DMS153 treated with DMSO at 0.1 percent for 48 hours (cell line): ENCODE measurements at regions not wholly inside any gene's neighbourhood (a gene's known extent, or its start where the extent isn't known, plus 50 kb on each side); places are given as distances from the start of the nearest gene placed in this dataset.
"Not testable (repeated sequence)": the region's sequence is repeated elsewhere in the genome, so short reads cannot be mapped to it uniquely, and the experiment has no call there.

Experiments used
- DNase-seq: peaks from one replicate; lab custom pipeline; 2025; ENCODE audit not compliant: unreplicated experiment; lab: John Stamatoyannopoulos, UW

DNA sequence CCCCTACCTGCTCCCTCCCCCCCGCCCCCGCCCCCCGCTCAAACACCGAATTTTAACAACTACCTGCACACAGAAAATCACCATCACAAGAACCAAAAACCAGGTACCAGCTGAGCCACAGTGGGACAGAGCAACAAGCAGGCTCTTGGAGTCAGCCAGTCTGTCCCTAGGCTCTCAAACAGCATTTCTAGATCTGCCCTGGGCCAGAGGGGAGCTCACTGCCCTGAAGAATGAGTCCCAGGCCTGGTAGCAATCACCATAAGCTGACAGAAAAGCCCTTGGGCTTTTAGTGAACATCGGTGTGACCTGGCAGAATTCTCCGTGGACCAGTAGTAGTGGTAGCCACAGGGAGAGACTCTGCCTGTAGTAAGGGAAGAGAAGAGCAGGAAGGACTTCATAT is 58.3 kb downstream of the C11orf87 start:
- DNase-seq, result no peak

- DNase-seq, result peak; percentile 95
Measured at GRCh38 chr11:109486129-109486528, 64.1 kb downstream of the C11orf87 start.

- no peak for DNase-seq
Measured at GRCh38 chr11:109490953-109491635, 69.1 kb downstream of the C11orf87 start.

DNA sequence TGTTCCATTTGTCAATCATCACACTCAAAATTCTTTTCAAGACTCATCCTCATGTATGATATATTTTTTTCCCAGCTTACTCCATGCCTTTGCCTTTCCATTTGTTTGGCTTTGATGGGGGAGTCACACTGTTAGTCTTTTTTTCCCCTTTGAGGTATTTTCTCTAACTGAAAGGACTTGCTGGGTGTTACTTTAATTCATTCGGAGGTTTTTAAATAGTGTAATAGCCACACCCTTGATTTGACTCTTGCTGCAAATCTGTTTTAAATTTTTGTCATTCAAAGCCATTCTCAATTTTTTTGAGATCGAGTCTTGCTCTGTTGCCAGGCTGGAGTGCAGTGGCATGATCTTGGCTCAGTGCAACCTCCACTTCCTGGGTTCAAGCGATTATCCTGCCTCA is 84.1 kb downstream of the C11orf87 start:
- DNase-seq, result no peak

- no peak for DNase-seq
Measured at GRCh38 chr11:109507331-109507730, 85.3 kb downstream of the C11orf87 start.

GRCh38 chr11:109507836-109508561 is 86.0 kb downstream of the C11orf87 start:
- DNase-seq, result no peak

DNA sequence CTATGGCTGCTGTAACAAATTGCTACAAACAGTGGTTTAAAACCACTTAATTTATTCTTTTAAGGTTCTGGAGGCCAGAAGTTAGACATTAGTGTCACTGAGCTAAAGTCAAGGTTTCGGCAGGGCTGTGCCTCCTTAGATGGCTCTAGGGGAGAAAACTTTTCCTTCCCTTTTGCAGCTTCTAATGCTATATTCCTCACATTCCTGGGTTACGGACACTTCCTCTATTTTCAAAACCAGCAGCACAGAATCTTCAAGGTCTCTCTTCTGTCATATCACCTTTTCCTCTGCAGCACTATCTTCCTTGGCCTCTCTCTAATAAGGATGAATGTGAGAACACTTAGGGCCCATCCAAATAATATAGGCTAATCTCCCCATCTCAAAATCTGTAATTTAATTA is 87.0 kb downstream of the C11orf87 start:
- no peak for DNase-seq

- no peak for DNase-seq
Measured at GRCh38 chr11:109510316-109510715, 88.3 kb downstream of the C11orf87 start.

DNA sequence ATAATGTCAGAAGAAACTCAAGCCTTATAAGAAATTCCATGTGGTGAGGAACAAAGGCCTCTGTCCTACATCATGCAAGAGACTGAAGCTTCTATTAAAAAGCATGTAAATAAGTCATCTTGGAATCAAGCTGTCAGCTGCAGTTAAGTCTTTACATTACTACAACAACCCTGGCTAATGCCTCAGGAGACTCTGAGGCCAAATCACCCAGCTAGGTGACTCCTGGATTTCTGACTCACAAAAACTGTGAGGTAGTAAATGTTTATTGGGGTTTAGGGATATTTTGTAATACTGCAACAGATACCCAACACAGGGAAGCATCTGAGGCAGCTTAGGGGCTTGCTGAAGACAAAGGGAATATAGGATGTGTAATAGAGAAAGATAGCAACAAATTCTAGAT is 89.6 kb downstream of the C11orf87 start:
- DNase-seq, result no peak

- DNase-seq, result no peak
Measured at GRCh38 chr11:109512249-109512648, 90.3 kb downstream of the C11orf87 start.

DNA sequence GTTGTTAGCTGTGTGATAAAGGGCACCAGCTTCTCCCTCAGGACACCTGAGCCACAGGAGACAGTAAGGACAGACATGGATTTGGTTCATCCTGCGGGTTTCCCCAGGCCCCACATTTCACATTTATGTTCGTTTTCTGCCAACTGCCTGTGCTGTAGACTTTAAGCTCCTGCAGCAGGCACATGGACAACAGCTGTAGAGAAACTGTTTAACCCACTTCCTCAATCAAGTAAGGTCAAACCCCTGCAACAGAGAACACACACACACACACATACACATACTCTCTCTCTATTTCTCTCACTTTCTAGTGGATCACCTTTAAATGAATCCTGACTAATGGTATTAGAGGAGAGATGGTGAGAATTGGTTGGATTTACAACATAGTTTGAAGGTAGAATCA is 90.7 kb downstream of the C11orf87 start:
- no peak for DNase-seq

DNA sequence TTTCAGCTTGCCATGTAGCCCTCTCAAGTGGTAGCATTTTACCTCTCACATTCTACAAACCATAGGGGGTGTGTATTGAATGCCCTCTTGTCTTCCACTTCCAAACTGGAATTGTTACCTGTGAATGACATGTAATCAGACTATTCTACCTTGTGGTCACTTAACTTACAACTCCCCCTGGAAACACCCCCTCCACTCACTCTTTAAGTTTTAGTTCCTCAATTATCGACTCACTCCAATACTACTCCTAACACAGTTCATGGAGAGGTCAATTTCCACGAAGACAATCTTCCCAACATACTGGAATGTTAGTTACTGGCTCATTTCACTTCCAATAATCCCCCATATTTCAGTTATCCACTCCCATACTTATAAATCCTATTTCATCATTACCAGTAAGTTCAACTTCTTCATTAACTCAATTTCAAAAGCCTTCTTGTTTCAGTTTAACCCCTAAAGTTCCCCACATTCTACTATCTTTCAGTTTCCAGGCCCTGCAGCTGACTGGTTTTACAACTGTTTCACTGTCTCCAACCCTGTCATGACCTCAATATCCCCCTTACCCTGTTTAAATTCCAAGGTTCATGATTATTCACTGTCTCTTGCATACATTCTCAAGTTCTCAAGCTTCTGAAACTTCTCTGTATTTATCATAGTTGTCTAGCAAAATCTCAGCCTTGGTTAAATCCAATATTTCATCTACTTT is 92.5 kb downstream of the C11orf87 start:
- no peak for DNase-seq

GRCh38 chr11:109519253-109519652 is 97.3 kb downstream of the C11orf87 start:
- no peak for DNase-seq

DNA sequence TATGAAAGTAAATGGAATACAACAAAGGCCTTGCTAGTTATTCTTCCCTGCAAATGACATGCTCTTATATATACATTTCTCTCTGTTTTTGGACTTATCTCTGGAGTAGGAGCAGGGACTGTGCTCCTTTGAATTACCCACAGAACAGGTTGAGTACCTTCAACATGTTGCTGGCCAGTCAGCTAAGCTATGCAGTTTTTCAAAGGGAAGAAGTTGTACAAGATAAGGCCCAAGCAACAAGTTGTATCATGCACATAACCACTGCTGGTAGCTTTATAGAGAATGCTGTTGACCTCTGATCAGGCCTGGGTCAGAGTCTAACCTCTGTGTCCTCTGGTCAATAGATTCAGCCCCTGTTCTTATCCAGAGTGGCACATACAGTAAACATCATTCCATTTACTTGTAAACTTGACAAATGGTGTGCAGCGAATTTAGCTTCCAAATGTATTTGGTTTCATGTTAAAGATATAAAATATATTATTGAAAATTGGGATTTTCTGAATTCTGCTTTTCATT is 99.6 kb downstream of the C11orf87 start:
- DNase-seq, result no peak

DNA sequence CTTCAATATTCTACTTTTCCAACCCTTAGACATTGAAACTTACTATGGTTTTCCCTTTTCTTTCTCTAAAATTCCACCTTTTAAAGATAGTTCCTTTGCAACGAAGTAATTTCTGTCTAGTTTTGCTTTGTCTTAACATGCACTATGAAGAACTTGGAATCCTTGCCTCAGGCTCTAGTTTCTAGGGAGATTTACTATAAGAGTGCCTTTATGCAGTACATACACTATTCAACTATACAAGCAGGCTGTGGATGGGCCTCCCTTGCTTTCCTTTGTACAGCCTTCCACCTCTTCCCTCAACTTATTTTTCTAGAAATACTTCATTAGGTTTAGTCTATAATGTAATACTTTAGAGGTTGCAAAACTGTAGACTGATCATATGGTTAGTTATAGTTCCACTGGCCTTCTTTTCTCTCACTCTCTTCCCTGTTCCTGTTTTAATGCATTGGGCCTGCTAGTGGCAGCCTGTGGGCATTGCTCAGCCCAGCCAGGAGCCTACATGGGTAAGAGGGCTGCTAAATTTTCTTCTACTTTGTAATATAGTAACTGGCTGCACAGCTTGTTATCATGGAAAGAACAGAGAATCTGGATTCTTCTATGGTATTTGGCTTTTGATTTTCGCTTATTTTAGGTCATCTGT is 100.2 kb downstream of the C11orf87 start:
- DNase-seq, result no peak

GRCh38 chr11:109525636-109526035 is 103.6 kb downstream of the C11orf87 start:
- not testable (repeated sequence) for DNase-seq

DNA sequence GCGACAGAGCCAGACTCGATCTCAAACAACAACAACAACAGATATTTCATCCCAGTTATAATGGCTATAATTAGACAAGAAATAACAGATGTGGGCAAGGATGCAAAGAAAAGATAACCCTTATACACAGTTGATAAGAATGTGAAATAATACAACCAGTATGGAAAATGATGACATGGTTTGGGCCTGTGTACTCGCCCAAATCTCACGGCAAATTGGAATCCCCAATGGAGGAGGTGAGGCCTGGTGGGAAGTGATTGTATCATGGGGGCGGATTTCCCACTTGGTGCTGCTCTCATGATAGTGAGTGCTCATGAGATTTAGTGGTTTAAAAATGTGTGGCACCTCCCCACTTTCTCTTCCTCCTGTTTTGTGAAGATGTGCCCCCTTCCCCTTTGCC is 104.1 kb downstream of the C11orf87 start:
- no peak for DNase-seq

DNA sequence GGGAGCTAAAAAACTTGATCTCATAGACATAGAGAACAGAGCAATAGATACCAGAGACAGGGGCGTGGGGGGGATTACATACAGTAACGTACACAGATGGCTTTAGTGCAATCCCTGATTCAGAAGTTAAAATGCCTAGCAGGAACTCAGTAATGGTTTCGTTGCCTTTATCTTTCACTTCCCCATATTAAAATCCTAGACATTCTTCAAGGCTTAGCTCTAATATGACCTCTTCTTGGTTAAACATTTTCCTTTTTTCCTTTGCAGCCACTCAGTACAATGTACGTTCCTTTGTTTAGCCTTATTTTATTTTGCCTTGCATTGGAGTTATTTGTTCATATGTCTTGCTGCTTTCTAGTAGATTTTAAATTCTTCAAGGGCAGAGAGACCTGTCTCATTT is 104.9 kb downstream of the C11orf87 start:
- no peak for DNase-seq

- DNase-seq, result no peak
Measured at GRCh38 chr11:109527496-109527895, 105.5 kb downstream of the C11orf87 start.

DNA sequence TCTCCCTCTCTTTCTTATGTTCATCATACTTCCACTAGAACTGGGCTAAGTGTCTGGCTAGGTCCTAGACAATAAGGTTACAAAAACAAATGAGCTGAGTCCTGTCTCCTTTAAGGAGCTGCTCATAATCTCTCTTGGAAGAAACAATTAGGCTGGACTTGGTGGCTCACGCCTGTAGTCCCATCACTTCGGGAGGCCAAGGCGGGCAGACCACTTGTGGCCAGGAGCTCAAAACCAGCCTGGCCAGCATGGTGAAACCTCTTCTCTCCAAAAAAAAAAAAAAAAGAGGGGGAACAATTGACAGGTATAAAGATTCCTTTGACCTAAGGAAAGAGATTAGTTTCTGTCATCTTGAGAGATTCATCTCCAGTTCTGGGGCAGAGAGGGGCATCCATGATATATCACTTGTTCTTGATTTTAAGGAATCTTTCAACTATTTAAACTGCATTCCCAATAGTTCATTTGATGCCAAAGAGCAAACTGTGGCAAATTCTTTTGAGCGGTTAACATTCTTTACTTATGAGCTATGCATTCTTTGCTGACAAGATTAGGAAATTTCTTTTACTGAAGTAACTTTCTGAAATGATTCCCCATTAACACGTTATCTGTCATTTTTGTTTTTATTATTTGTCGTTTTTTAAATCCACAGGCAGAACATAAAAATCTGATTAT is 125.5 kb downstream of the C11orf87 start:
- DNase-seq, result no peak

- DNase-seq, result no peak
Measured at GRCh38 chr11:109552376-109552775, 130.4 kb downstream of the C11orf87 start.
